ENCODE measurements at regions not wholly inside any gene's neighbourhood (a gene's known extent, or its start where the extent isn't known, plus 50 kb on each side); places are given as distances from the start of the nearest gene placed in this dataset.
"Not testable (repeated sequence)": the region's sequence is repeated elsewhere in the genome, so short reads cannot be mapped to it uniquely, and the experiment has no call there.

GRCh38 chr4:127394516-127394915, 238.2 kb upstream of the INTU start:
- TF ChIP-seq, protein P1, sequence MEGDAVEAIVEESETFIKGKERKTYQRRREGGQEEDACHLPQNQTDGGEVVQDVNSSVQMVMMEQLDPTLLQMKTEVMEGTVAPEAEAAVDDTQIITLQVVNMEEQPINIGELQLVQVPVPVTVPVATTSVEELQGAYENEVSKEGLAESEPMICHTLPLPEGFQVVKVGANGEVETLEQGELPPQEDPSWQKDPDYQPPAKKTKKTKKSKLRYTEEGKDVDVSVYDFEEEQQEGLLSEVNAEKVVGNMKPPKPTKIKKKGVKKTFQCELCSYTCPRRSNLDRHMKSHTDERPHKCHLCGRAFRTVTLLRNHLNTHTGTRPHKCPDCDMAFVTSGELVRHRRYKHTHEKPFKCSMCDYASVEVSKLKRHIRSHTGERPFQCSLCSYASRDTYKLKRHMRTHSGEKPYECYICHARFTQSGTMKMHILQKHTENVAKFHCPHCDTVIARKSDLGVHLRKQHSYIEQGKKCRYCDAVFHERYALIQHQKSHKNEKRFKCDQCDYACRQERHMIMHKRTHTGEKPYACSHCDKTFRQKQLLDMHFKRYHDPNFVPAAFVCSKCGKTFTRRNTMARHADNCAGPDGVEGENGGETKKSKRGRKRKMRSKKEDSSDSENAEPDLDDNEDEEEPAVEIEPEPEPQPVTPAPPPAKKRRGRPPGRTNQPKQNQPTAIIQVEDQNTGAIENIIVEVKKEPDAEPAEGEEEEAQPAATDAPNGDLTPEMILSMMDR (IDR thresholded peaks at IDR 0.05) = no peak
- no peak for TF ChIP-seq POLR2A (IDR thresholded peaks at IDR 0.05)
- H3K4me3 ChIP-seq (ENCODE audit: low read depth, poor library complexity, severe bottlenecking) = no peak overlapping the region
- intact Hi-C loops (cut with DNase I; ENCODE audit: low total_unique reads) = no loop called here
- no peak for DNase-seq (ENCODE audit: low spot score in 2 of 2)
- 47 to 49% methylated on average over 2 of the region's 2 CpGs for WGBS, 2 donors

DNA sequence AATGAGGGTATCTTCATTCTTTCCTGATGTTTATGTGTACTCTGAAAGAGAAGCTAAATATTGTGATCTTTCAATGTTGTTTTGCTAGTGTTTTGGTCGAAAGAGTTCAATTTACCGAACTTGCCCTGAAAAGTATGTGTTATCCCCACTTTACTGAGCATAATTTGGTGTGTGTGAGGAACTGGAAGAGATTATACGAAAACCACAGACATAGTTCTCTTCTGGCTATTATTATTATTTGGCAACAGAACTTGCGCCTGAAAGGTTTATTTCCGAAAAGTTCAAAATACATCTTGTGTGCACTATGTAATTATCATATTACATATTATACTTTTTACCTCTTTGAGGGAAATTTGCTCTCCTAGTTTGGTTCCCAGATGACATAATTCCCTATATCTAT, 232.5 kb upstream of the INTU start:
- WGBS, 2 donors = 63 to 64% methylated on average over 5 of the region's 5 CpGs
- DNase-seq (ENCODE audit: low spot score in 2 of 2) = no peak
- intact Hi-C loops (cut with DNase I; ENCODE audit: low total_unique reads) = no loop called here
- no peak overlapping the region for H3K4me3 ChIP-seq (ENCODE audit: low read depth, poor library complexity, severe bottlenecking)
- TF ChIP-seq, protein P1 (IDR thresholded peaks at IDR 0.05) = no peak
- TF ChIP-seq POLR2A (IDR thresholded peaks at IDR 0.05) = no peak

GRCh38 chr4:127400731-127401346, 231.9 kb upstream of the INTU start:
- intact Hi-C loops (cut with DNase I; ENCODE audit: low total_unique reads) = no loop called here
- TF ChIP-seq, protein P1 (IDR thresholded peaks at IDR 0.05) = peak in 1 of 3 donors; percentile 10
- no peak for TF ChIP-seq POLR2A (IDR thresholded peaks at IDR 0.05)
- DNase-seq (ENCODE audit: low spot score in 2 of 2) = peak in 1 of 2 donors; percentile 52
- 0% methylated on average over 1 of the region's 1 CpG for WGBS, 2 donors
- H3K4me3 ChIP-seq (ENCODE audit: low read depth, poor library complexity, severe bottlenecking) = no peak overlapping the region

GRCh38 chr4:127403471-127404084, 229.2 kb upstream of the INTU start:
- TF ChIP-seq, protein P1 (IDR thresholded peaks at IDR 0.05) = no peak
- TF ChIP-seq POLR2A (IDR thresholded peaks at IDR 0.05) = no peak
- H3K4me3 ChIP-seq (ENCODE audit: low read depth, poor library complexity, severe bottlenecking) = no peak overlapping the region
- intact Hi-C loops (cut with DNase I; ENCODE audit: low total_unique reads) = no loop called here
- DNase-seq (ENCODE audit: low spot score in 2 of 2) = no peak
- WGBS, 2 donors = 48 to 50% methylated on average over 2 of the region's 2 CpGs

DNA sequence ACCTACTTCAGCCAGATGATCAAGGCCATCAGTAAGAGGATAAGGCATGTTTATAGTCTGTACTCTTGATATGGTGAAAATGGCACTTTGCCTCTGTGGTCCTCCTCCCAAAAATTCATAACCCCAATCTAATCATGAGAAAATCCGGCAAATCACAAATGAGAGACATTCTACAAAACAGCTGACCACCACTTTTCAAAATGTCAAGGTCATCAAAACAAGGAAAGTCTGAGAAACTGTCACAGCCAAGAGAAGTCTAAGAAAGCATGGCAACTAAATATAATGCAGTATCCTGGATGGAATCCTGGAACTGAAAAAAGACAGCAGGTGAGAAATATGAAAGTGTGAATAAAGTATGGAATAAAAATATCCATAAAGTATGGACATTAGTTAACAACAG, 226.6 kb upstream of the INTU start:
- DNase-seq (ENCODE audit: low spot score in 2 of 2) = no peak
- TF ChIP-seq, protein P1 (IDR thresholded peaks at IDR 0.05) = no peak
- no peak for TF ChIP-seq POLR2A (IDR thresholded peaks at IDR 0.05)
- intact Hi-C loops (cut with DNase I; ENCODE audit: low total_unique reads) = no loop called here
- no peak overlapping the region for H3K4me3 ChIP-seq (ENCODE audit: low read depth, poor library complexity, severe bottlenecking)
- WGBS, 2 donors = 88 to 96% methylated on average over 1 of the region's 1 CpG

DNA sequence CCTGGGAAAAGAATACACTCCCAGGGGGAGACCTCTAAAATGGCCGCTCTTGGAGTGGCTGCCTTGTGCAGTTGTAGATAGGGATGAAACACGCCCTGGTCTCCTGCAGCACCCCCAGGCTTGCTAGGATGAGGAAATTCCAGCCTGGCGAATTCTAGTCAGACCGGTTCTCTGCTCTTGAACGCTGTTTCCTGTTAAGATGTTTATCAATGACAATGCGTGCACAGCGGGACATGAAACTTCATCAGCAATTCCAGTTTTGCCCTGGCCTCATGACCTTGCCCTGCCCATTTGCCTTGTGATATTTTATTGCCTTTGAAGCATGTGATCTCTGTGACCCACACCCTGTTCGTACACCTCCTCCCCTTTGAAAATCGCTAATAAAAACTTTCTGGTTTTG, 225.2 kb upstream of the INTU start:
- H3K4me3 ChIP-seq (ENCODE audit: low read depth, poor library complexity, severe bottlenecking); intact Hi-C loops (cut with DNase I; ENCODE audit: low total_unique reads); DNase-seq (ENCODE audit: low spot score in 2 of 2): not testable (repeated sequence)
- WGBS, 2 donors = 63 to 69% methylated on average over 9 of the region's 9 CpGs

All from lower leg skin (tissue), 4 donors.